Mesenchymal stem cell (in vitro differentiated cells and primary cell): ENCODE measurements at regions not wholly inside any gene's neighbourhood (a gene's known extent, or its start where the extent isn't known, plus 50 kb on each side); places are given as distances from the start of the nearest gene placed in this dataset.

ENCODE experiments used
- DNase-seq: peaks from one replicate; pipeline ENCODE4 v3.0.0-alpha.2; 2013
- H2AFZ ChIP-seq: one replicate; pipeline ENCODE4 v1.6.1; 2013; ENCODE audit warnings: low read depth, mild to moderate bottlenecking, control low read depth, inconsistent platforms, low read length, moderate library complexity
- H2AK5ac ChIP-seq: 2 replicates; pipeline ENCODE4 v1.6.1; 2013; ENCODE audit warnings: low read length, moderate library complexity, mild to moderate bottlenecking, inconsistent platforms; ENCODE audit not compliant: severe bottlenecking
- H2BK120ac ChIP-seq: one replicate; pipeline ENCODE4 v1.6.1; 2013; ENCODE audit warnings: low read depth, mild to moderate bottlenecking, inconsistent platforms, low read length, moderate library complexity
- H2BK12ac ChIP-seq, 2 experiments: one replicate each; pipeline ENCODE4 v1.6.1; 2013; ENCODE audit warnings: inconsistent platforms in 2 of 2, low read length in 2 of 2, mild to moderate bottlenecking in 2 of 2, moderate library complexity in 2 of 2, control low read depth in 1 of 2
- H2BK15ac ChIP-seq: one replicate; pipeline ENCODE4 v1.6.1; 2013; ENCODE audit warnings: mild to moderate bottlenecking, low read depth, inconsistent platforms; ENCODE audit not compliant: poor library complexity, severe bottlenecking
- H2BK5ac ChIP-seq: 2 replicates; pipeline ENCODE4 v1.6.1; 2013; ENCODE audit warnings: low read depth, mild to moderate bottlenecking, low read length, control low read depth, inconsistent platforms; ENCODE audit not compliant: poor library complexity, severe bottlenecking
- H3K14ac ChIP-seq, 2 experiments: one replicate each; pipeline ENCODE4 v1.6.1; 2013; ENCODE audit warnings: inconsistent platforms in 2 of 2, low read length in 2 of 2, control low read depth in 1 of 2, mild to moderate bottlenecking in 1 of 2, moderate library complexity in 1 of 2
- H3K18ac ChIP-seq, 2 experiments: one replicate each; pipeline ENCODE4 v1.6.1; 2013; ENCODE audit warnings: inconsistent platforms in 2 of 2, low read length in 2 of 2, control low read depth in 1 of 2, low read depth in 1 of 2, mild to moderate bottlenecking in 1 of 2
- H3K23ac ChIP-seq, 2 experiments: one replicate each; pipeline ENCODE4 v1.6.1; 2013; ENCODE audit warnings: inconsistent platforms in 2 of 2, low read length in 2 of 2, mild to moderate bottlenecking in 2 of 2, moderate library complexity in 2 of 2, control low read depth in 1 of 2
- H3K27ac ChIP-seq: 2 replicates; pipeline ENCODE4 v1.5.1; 2013; ENCODE audit warnings: mild to moderate bottlenecking, moderate library complexity, low read length, control low read depth, inconsistent platforms; ENCODE audit not compliant: poor library complexity, severe bottlenecking
- H3K27me3 ChIP-seq, 2 experiments: 2 replicates each; pipeline versions ENCODE4 v1.6.1 to v1.7.0; 2013; ENCODE audit warnings: low read length in 2 of 2, mild to moderate bottlenecking in 2 of 2, moderate library complexity in 2 of 2, control low read depth in 1 of 2, inconsistent platforms in 1 of 2; ENCODE audit not compliant: control insufficient read depth in 1 of 2, insufficient read depth in 1 of 2
- H3K36me3 ChIP-seq, 2 experiments: 2 replicates each; pipeline versions ENCODE4 v1.6.1 to v1.7.0; 2013; ENCODE audit warnings: low read length in 2 of 2, control low read depth in 1 of 2, inconsistent platforms in 1 of 2, low read depth in 1 of 2, mild to moderate bottlenecking in 1 of 2; ENCODE audit not compliant: insufficient read depth in 2 of 2, control insufficient read depth in 1 of 2
- H3K4ac ChIP-seq, 2 experiments: one replicate each; pipeline ENCODE4 v1.6.1; 2013; ENCODE audit warnings: inconsistent platforms in 2 of 2, low read length in 2 of 2, mild to moderate bottlenecking in 2 of 2, moderate library complexity in 2 of 2, control low read depth in 1 of 2, low read depth in 1 of 2
- H3K4me1 ChIP-seq: 2 replicates; pipeline ENCODE4 v1.6.1; 2013; ENCODE audit warnings: low read depth, low read length, control low read depth; ENCODE audit not compliant: control insufficient read depth, insufficient read depth
- H3K4me2 ChIP-seq: 2 replicates; pipeline ENCODE4 v1.6.1; 2013; ENCODE audit warnings: low read length, mild to moderate bottlenecking, inconsistent platforms; ENCODE audit not compliant: poor library complexity, severe bottlenecking
- H3K4me3 ChIP-seq, 2 experiments: 2 replicates each; pipeline versions ENCODE4 v1.5.1 to v1.7.0; 2013; ENCODE audit warnings: low read length in 2 of 2, mild to moderate bottlenecking in 2 of 2, control low read depth in 1 of 2, low read depth in 1 of 2; ENCODE audit not compliant: insufficient read depth in 1 of 2
- H3K79me1 ChIP-seq: replicated peaks from 2 replicates; pipeline ENCODE4 v1.6.1; 2013; ENCODE audit warnings: mild to moderate bottlenecking, control low read depth, low read length, inconsistent platforms; ENCODE audit not compliant: poor library complexity, severe bottlenecking
- H3K9ac ChIP-seq: 2 replicates; pipeline ENCODE4 v1.7.0; 2013; ENCODE audit warnings: mild to moderate bottlenecking, low read length, moderate library complexity
- H3K9me3 ChIP-seq: 2 replicates; pipeline ENCODE4 v1.7.0; 2013; ENCODE audit warnings: mild to moderate bottlenecking, low read length; ENCODE audit not compliant: control insufficient read depth
- H4K8ac ChIP-seq: one replicate; pipeline ENCODE4 v1.6.1; 2013; ENCODE audit warnings: inconsistent platforms, mild to moderate bottlenecking, low read length, moderate library complexity
- H4K91ac ChIP-seq: one replicate; pipeline ENCODE4 v1.6.1; 2013; ENCODE audit warnings: mild to moderate bottlenecking, low read length, inconsistent platforms
- WGBS: methylation state at CpG from one replicate; pipeline ENCODE4 v1.1.7; 2013; ENCODE audit warnings: mixed read lengths; 5-methylcytosine and 5-hydroxymethylcytosine counted together

GRCh38 chr5:14935341-14935740 is 63.8 kb upstream of the ANKH start:
- Histone ChIP-seq H3K27me3 (no peaks in the 10 kb centered on the region), H3K18ac (no peak overlapping the region)

GRCh38 chr5:14932902-14933469 is 61.4 kb upstream of the ANKH start:
- no peak overlapping the region for H2AFZ ChIP-seq
- no peak overlapping the region for H3K4me3 ChIP-seq
- no peak overlapping the region for H3K23ac ChIP-seq
- no peaks in the 10 kb centered on the region for H3K4me1 ChIP-seq
- no peak overlapping the region for H3K18ac ChIP-seq
- no peak overlapping the region for H3K4me2 ChIP-seq
- DNase-seq: no peak
- H2BK120ac ChIP-seq: no peak overlapping the region
- H2BK5ac ChIP-seq: no peak overlapping the region
- no peaks in the 10 kb centered on the region for H3K36me3 ChIP-seq
- 93% methylated on average over 4 of the region's 7 CpGs for WGBS
- H3K4ac ChIP-seq: no peak overlapping the region
- no peak overlapping the region for H4K8ac ChIP-seq
- H3K14ac ChIP-seq: no peak overlapping the region
- no peak overlapping the region for H3K9ac ChIP-seq
- H3K79me1 ChIP-seq: no peaks in the 10 kb centered on the region
- no peaks in the 10 kb centered on the region for H3K9me3 ChIP-seq
- no peaks in the 10 kb centered on the region for H3K27me3 ChIP-seq
- no peak overlapping the region for H2BK15ac ChIP-seq
- H4K91ac ChIP-seq: no peak overlapping the region
- no peak overlapping the region for H2AK5ac ChIP-seq
- no peak overlapping the region for H3K27ac ChIP-seq
- H2BK12ac ChIP-seq: no peak overlapping the region

More at GRCh38 chr5:14935341-14935740, 63.8 kb upstream of the ANKH start:
- H2BK12ac ChIP-seq: no peak overlapping the region
- H4K91ac ChIP-seq: no peak overlapping the region
- no peak overlapping the region for H3K4me2 ChIP-seq
- no peak overlapping the region for H2AK5ac ChIP-seq
- H3K14ac ChIP-seq: no peak overlapping the region
- no peaks in the 10 kb centered on the region for H3K9me3 ChIP-seq
- H3K36me3 ChIP-seq: no peaks in the 10 kb centered on the region
- no peak overlapping the region for H3K4me3 ChIP-seq
- H2BK120ac ChIP-seq: no peak overlapping the region
- H3K27ac ChIP-seq: no peak overlapping the region
- H2AFZ ChIP-seq: no peak overlapping the region
- WGBS: 100% methylated on average over 1 of the region's 3 CpGs
- no peak overlapping the region for H4K8ac ChIP-seq
- H3K23ac ChIP-seq: no peak overlapping the region
- H2BK15ac ChIP-seq: no peak overlapping the region
- no peak overlapping the region for H3K4ac ChIP-seq
- no peak overlapping the region for H2BK5ac ChIP-seq
- H3K9ac ChIP-seq: no peak overlapping the region
- H3K4me1 ChIP-seq: no peaks in the 10 kb centered on the region
- no peak for DNase-seq
- no peaks in the 10 kb centered on the region for H3K79me1 ChIP-seq

- Histone ChIP-seq H3K23ac (no peak overlapping the region), H3K9ac (no peak overlapping the region), H3K79me1 (no peaks in the 10 kb centered on the region), H3K4me3 (no peak overlapping the region), H2AFZ (no peak overlapping the region), H3K18ac (no peak overlapping the region), H3K4ac (no peak overlapping the region), H2BK12ac (no peak overlapping the region), H4K91ac (no peak overlapping the region), H2BK15ac (no peak overlapping the region), H2AK5ac (no peak overlapping the region), H3K27me3 (no peaks in the 10 kb centered on the region), H3K4me1 (peaks cover 7% of the 10 kb centered on the region), H2BK5ac (no peak overlapping the region), H4K8ac (no peak overlapping the region), H2BK120ac (no peak overlapping the region), H3K14ac (no peak overlapping the region), H3K27ac (no peak overlapping the region), H3K36me3 (no peaks in the 10 kb centered on the region), H3K9me3 (no peaks in the 10 kb centered on the region), H3K4me2 (no peak overlapping the region)
- 83% methylated on average over 2 of the region's 3 CpGs for WGBS
- DNase-seq: no peak
Measured at GRCh38 chr5:14930486-14930885, 58.9 kb upstream of the ANKH start.

GRCh38 chr5:14929293-14930065 is 57.9 kb upstream of the ANKH start:
- H2AFZ ChIP-seq: no peak overlapping the region
- H2AK5ac ChIP-seq: no peak overlapping the region
- no peak overlapping the region for H2BK15ac ChIP-seq
- H3K23ac ChIP-seq: no peak overlapping the region
- H2BK12ac ChIP-seq: no peak overlapping the region
- no peak overlapping the region for H3K4me3 ChIP-seq
- WGBS: 92% methylated on average over 3 of the region's 5 CpGs
- no peaks in the 10 kb centered on the region for H3K9me3 ChIP-seq
- no peak overlapping the region for H3K14ac ChIP-seq
- H3K4me1 ChIP-seq: peaks cover 7% of the 10 kb centered on the region
- H3K27me3 ChIP-seq: no peaks in the 10 kb centered on the region
- H3K79me1 ChIP-seq: no peaks in the 10 kb centered on the region
- H3K9ac ChIP-seq: no peak overlapping the region
- no peak overlapping the region for H3K4me2 ChIP-seq
- no peak overlapping the region for H3K27ac ChIP-seq
- H3K36me3 ChIP-seq: no peaks in the 10 kb centered on the region
- H3K4ac ChIP-seq: no peak overlapping the region
- no peak overlapping the region for H2BK5ac ChIP-seq
- no peak overlapping the region for H4K8ac ChIP-seq
- no peak overlapping the region for H4K91ac ChIP-seq
- H2BK120ac ChIP-seq: no peak overlapping the region
- H3K18ac ChIP-seq: no peak overlapping the region
- no peak for DNase-seq
